ENCODE measurements at regions not wholly inside any gene's neighbourhood (a gene's known extent, or its start where the extent isn't known, plus 50 kb on each side); places are given as distances from the start of the nearest gene placed in this dataset.

DNA sequence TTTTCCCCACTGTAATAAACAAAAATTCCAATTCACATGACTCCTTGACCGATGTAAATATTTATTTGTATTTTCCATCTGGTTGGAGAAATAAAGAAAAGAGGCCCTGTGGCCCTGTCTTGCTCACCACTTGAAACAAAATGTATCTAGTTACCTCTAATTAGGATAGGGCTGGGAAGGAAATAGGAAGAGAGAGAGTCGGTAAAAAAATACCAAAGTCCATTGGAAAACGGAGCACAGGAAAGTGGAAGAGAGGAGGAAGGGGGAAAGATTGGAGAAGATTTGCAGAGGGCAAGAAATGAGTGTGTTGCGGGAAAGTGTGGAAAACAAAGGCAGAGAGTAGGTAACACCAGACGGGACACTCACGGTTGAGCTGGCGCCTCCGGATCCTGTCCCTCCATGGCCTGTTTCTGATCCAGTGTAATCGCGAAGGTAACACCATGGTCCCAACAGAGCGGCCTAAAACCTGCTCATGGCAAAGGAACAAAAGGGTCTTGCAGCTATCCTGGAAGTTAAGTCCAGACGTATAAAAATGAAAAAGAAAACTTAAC, 105.8 kb upstream of the RIPOR2 start:
- TF ChIP-seq POLR2AphosphoS5 (IDR thresholded peaks at IDR 0.05; ENCODE audit: low read depth, low read length) (no peak), SIN3A (IDR thresholded peaks at IDR 0.05; ENCODE audit: borderline replicate concordance, insufficient read depth, low read length) (no peak), FOXP2 (optimal IDR thresholded peaks at IDR 0.05; ENCODE audit: borderline replicate concordance, extremely low read depth, extremely low read length, insufficient read depth) (no peak), TAF1 (IDR thresholded peaks at IDR 0.05; ENCODE audit: borderline replicate concordance, insufficient read depth, low read length) (no peak)

DNA sequence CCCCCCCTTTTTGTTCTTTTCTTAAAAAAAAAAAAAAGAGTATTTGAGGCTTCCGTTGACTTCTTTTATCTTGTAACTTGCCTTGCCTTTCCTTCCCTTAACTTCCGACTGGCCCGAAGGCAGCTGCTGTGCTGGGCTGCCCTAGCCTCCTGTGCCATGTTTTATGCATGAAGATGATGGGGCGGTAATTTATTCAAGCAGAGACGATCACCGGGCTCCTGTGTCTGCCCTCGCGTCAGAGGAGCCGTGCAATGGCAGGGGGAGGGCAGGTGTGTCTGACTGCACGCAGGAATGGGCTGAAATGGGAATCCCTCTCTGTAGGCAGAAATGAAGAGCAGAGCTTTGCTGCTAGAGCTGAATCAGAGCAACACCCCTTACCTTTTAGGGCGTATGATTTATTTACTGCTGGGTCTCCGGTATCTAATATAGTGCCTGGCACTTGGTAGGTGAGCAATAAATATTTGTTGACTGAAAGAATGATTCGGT, 106.3 kb upstream of the RIPOR2 start:
- TF ChIP-seq FOXP2 (optimal IDR thresholded peaks at IDR 0.05; ENCODE audit: borderline replicate concordance, extremely low read depth, extremely low read length, insufficient read depth) = no peak
- TF ChIP-seq, protein P1, sequence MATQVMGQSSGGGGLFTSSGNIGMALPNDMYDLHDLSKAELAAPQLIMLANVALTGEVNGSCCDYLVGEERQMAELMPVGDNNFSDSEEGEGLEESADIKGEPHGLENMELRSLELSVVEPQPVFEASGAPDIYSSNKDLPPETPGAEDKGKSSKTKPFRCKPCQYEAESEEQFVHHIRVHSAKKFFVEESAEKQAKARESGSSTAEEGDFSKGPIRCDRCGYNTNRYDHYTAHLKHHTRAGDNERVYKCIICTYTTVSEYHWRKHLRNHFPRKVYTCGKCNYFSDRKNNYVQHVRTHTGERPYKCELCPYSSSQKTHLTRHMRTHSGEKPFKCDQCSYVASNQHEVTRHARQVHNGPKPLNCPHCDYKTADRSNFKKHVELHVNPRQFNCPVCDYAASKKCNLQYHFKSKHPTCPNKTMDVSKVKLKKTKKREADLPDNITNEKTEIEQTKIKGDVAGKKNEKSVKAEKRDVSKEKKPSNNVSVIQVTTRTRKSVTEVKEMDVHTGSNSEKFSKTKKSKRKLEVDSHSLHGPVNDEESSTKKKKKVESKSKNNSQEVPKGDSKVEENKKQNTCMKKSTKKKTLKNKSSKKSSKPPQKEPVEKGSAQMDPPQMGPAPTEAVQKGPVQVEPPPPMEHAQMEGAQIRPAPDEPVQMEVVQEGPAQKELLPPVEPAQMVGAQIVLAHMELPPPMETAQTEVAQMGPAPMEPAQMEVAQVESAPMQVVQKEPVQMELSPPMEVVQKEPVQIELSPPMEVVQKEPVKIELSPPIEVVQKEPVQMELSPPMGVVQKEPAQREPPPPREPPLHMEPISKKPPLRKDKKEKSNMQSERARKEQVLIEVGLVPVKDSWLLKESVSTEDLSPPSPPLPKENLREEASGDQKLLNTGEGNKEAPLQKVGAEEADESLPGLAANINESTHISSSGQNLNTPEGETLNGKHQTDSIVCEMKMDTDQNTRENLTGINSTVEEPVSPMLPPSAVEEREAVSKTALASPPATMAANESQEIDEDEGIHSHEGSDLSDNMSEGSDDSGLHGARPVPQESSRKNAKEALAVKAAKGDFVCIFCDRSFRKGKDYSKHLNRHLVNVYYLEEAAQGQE (IDR thresholded peaks at IDR 0.05; ENCODE audit: insufficient read depth in 1 of 2, low read depth in 2 of 2, low read length in 2 of 2) = no peak
- TF ChIP-seq POLR2AphosphoS5 (IDR thresholded peaks at IDR 0.05; ENCODE audit: low read depth, low read length) = no peak
- TF ChIP-seq TAF1 (IDR thresholded peaks at IDR 0.05; ENCODE audit: borderline replicate concordance, insufficient read depth, low read length) = no peak
- TF ChIP-seq SIN3A (IDR thresholded peaks at IDR 0.05; ENCODE audit: borderline replicate concordance, insufficient read depth, low read length) = no peak

DNA sequence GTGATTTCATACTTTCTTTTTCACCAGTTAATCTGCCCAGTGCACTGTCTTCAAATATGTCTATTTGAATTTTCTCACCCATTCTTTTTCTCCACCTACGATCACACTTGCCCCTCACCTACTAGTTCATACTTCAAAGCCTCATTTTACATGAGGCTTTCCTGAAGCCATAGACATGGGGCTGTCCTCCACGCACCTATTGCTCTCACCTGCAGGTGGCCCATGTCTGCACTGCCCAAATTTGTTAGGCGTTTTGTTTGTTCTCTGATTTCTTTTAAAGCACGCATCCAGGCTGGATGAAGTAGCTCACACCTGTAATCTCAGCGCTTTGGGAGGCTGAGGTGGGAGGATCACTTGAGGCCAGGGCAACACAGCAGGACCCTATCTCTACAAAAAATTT, 106.8 kb upstream of the RIPOR2 start:
- TF ChIP-seq SIN3A (IDR thresholded peaks at IDR 0.05; ENCODE audit: borderline replicate concordance, insufficient read depth, low read length) (no peak), FOXP2 (optimal IDR thresholded peaks at IDR 0.05; ENCODE audit: borderline replicate concordance, extremely low read depth, extremely low read length, insufficient read depth) (no peak), POLR2AphosphoS5 (IDR thresholded peaks at IDR 0.05; ENCODE audit: low read depth, low read length) (no peak), TAF1 (IDR thresholded peaks at IDR 0.05; ENCODE audit: borderline replicate concordance, insufficient read depth, low read length) (no peak)
- TF ChIP-seq, protein P1 (IDR thresholded peaks at IDR 0.05; ENCODE audit: insufficient read depth in 1 of 2, low read depth in 2 of 2, low read length in 2 of 2) = no peak

DNA sequence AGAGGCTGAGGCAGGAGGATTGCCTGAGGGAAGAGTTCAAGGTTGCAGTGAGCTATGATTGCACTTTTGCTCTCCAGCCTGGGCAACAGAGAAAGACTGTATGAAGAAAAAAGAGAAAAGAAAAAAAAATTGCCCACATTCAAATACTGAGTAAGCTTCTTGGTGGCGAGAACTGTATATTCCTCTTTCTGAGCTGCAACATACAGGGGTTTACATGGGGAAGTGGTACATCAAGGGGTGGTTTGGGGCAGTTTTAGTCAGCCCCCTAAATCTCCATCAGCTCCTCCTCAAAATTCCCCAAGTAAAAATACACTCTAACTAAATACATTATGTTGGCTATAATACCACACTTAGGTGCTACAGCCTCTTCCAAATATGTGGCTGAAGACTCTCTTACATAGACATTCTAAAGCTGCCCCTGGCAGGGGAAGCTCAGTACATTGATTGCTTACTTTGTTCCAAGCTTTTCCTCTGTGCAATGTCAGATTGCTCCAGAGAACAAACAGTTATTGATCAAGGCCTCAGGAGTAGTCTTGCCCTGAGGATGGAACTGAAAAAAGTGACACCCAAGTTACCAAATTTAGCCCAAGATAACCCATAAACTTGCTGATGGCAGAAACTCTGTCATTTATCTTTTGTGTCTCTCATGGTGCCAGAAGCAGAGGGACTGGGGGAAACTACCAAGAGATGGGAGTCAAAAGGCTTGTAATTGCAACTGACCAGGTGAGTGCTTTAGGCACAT, 107.4 kb upstream of the RIPOR2 start:
- no peak for TF ChIP-seq POLR2AphosphoS5 (IDR thresholded peaks at IDR 0.05; ENCODE audit: low read depth, low read length)
- TF ChIP-seq FOXP2 (optimal IDR thresholded peaks at IDR 0.05; ENCODE audit: borderline replicate concordance, extremely low read depth, extremely low read length, insufficient read depth) = no peak
- TF ChIP-seq SIN3A (IDR thresholded peaks at IDR 0.05; ENCODE audit: borderline replicate concordance, insufficient read depth, low read length) = no peak
- TF ChIP-seq, protein P1 (IDR thresholded peaks at IDR 0.05; ENCODE audit: insufficient read depth in 1 of 2, low read depth in 2 of 2, low read length in 2 of 2) = no peak
- TF ChIP-seq TAF1 (IDR thresholded peaks at IDR 0.05; ENCODE audit: borderline replicate concordance, insufficient read depth, low read length) = no peak

DNA sequence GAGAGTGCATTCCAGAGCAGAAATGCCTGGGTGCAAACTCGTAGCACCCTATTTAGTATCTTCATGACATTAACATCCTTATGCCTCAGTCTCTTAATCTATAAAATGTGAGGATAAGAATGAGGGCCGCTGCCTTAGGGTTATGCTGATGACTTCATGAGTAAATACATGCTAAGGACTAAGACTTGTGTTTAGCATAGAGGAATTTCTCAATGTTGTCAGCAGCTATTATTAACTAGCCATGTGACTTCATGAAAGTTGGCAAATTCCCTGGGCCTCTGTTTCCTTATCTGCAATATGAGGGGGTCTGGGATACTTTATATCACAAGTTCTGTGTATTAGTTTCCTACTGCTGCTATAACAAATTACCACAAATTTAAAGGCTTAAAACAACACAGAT, 108.1 kb upstream of the RIPOR2 start:
- TF ChIP-seq, protein P1 (IDR thresholded peaks at IDR 0.05; ENCODE audit: insufficient read depth in 1 of 2, low read depth in 2 of 2, low read length in 2 of 2) = no peak
- TF ChIP-seq FOXP2 (optimal IDR thresholded peaks at IDR 0.05; ENCODE audit: borderline replicate concordance, extremely low read depth, extremely low read length, insufficient read depth) = no peak
- no peak for TF ChIP-seq TAF1 (IDR thresholded peaks at IDR 0.05; ENCODE audit: borderline replicate concordance, insufficient read depth, low read length)
